Common myeloid progenitor, CD34-positive (primary cell): ENCODE measurements at regions not wholly inside any gene's neighbourhood (a gene's known extent, or its start where the extent isn't known, plus 50 kb on each side); places are given as distances from the start of the nearest gene placed in this dataset.
"Not testable (repeated sequence)": the region's sequence is repeated elsewhere in the genome, so short reads cannot be mapped to it uniquely, and the experiment has no call there.

ENCODE experiments used
- CTCF ChIA-PET: fragments of 350-600 bp; sonication (Branson Sonifier 250); formaldehyde crosslinking; loops from one replicate; lab custom pipeline; 2021; ENCODE audit warnings: antibody characterized with exemption; lab: Charles Lee
- POLR2A ChIA-PET: fragments of 350-600 bp; sonication (Branson Sonifier 250); formaldehyde crosslinking; loops from one replicate; lab custom pipeline; 2021; ENCODE audit warnings: antibody characterized with exemption; lab: Charles Lee
- DNase-seq, 3 donors: peaks; one replicate each; pipeline versions ENCODE4 v3.0.0 to v3.0.0-alpha.2; 2013
- H3K27ac ChIP-seq, 2 experiments: 1 replicate in 1 of 2; 2 replicates in 1 of 2; pipeline ENCODE4 v1.7.0; 2013; ENCODE audit warnings: inconsistent platforms in 2 of 2, low read length in 2 of 2, mild to moderate bottlenecking in 2 of 2, low read depth in 1 of 2, moderate library complexity in 1 of 2; ENCODE audit not compliant: severe bottlenecking in 2 of 2, insufficient read depth in 1 of 2, poor library complexity in 1 of 2
- H3K27me3 ChIP-seq, 5 experiments: replicated peaks in 2 of 5; 1 replicate in 3 of 5; 2 replicates in 2 of 5; pipeline versions ENCODE4 v1.6.1 to v1.7.0; 2013; ENCODE audit warnings: low read length in 4 of 5, mild to moderate bottlenecking in 2 of 5, moderate library complexity in 2 of 5, inconsistent platforms in 1 of 5; ENCODE audit not compliant: insufficient read depth in 5 of 5, control insufficient read depth in 4 of 5
- H3K36me3 ChIP-seq, 4 experiments: 1 replicate in 2 of 4; 2 replicates in 2 of 4; pipeline versions ENCODE4 v1.6.1 to v1.7.0; 2013; ENCODE audit warnings: low read length in 3 of 4, control low read depth in 1 of 4, mild to moderate bottlenecking in 1 of 4; ENCODE audit not compliant: control insufficient read depth in 4 of 4, insufficient read depth in 4 of 4
- H3K4me1 ChIP-seq, 4 experiments: 1 replicate in 3 of 4; 2 replicates in 1 of 4; pipeline versions ENCODE4 v1.6.1 to v1.7.1; 2013; ENCODE audit warnings: low read length in 3 of 4, mild to moderate bottlenecking in 3 of 4, control low read depth in 1 of 4, inconsistent platforms in 1 of 4, moderate library complexity in 1 of 4; ENCODE audit not compliant: control insufficient read depth in 4 of 4, insufficient read depth in 4 of 4; ENCODE audit errors: control extremely low read depth in 1 of 4
- H3K4me3 ChIP-seq, 7 experiments: 1 replicate in 4 of 7; 2 replicates in 3 of 7; pipeline versions ENCODE4 v1.5.1 to v1.7.0; 2013; ENCODE audit warnings: mild to moderate bottlenecking in 7 of 7, low read length in 6 of 7, moderate library complexity in 6 of 7, inconsistent platforms in 2 of 7, low read depth in 2 of 7, control low read depth in 1 of 7; ENCODE audit not compliant: insufficient read depth in 4 of 7, control insufficient read depth in 1 of 7; ENCODE audit errors: extremely low read depth in 1 of 7
- H3K9me3 ChIP-seq, 5 experiments: 1 replicate in 4 of 5; 2 replicates in 1 of 5; pipeline versions ENCODE4 v1.6.1 to v1.7.1; 2013; ENCODE audit warnings: low read length in 4 of 5, mild to moderate bottlenecking in 2 of 5, inconsistent platforms in 1 of 5, low read depth in 1 of 5, moderate library complexity in 1 of 5; ENCODE audit not compliant: control insufficient read depth in 4 of 5, insufficient read depth in 2 of 5; ENCODE audit errors: control extremely low read depth in 1 of 5
- WGBS: methylation state at CpG from one replicate; pipeline ENCODE4 v1.1.5; 2013; ENCODE audit not compliant: insufficient coverage; 5-methylcytosine and 5-hydroxymethylcytosine counted together

- peak in 1 of 3 donors; percentile 6 for DNase-seq
- H3K27me3 ChIP-seq, H3K36me3 ChIP-seq, POLR2A ChIA-PET, H3K9me3 ChIP-seq, CTCF ChIA-PET, H3K4me1 ChIP-seq, H3K4me3 ChIP-seq, H3K27ac ChIP-seq: not testable (repeated sequence)
- WGBS, result no CpG with 5 or more reads among the region's 10 CpGs
These were observed 111.6 kb downstream of the PPIAL4A start for GRCh38 chr1:121001090-121001726.

DNA sequence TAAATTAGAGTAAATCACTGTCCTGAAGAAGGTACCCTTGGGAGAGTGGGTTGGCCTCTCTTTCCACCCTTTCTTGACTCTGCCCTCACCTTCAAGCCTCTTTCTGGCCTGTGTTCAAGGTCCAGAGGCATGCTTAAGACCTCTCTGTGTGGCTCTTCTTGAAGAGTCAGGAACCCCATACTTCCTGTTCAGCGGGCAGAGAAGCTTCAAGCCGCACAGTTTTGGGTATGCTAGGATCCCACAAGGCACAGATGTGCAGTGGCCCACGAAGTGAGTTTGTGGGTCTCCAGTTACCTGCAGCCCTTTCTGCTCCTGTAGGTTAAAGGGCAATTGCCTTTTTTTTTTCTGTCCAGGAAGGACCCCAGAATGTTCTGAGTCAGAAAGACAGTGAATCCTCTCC is 113.7 kb downstream of the PPIAL4A start:
- H3K36me3 ChIP-seq, H3K27me3 ChIP-seq, H3K27ac ChIP-seq, H3K4me1 ChIP-seq, CTCF ChIA-PET, H3K9me3 ChIP-seq, DNase-seq, H3K4me3 ChIP-seq, POLR2A ChIA-PET: not testable (repeated sequence)
- no CpG with 5 or more reads among the region's 3 CpGs for WGBS

- H3K4me3 ChIP-seq, H3K9me3 ChIP-seq, DNase-seq, H3K27ac ChIP-seq, CTCF ChIA-PET, H3K4me1 ChIP-seq, POLR2A ChIA-PET, H3K36me3 ChIP-seq: not testable (repeated sequence)
- WGBS, result 90% methylated on average over 11 of the region's 21 CpGs
- peaks cover 0 to 10% (median 0%) of the 10 kb centered on the region in 5 experiments for H3K27me3 ChIP-seq
These were observed 117.3 kb downstream of the PPIAL4A start for GRCh38 chr1:121006826-121007225.

- H3K4me1 ChIP-seq, H3K9me3 ChIP-seq, POLR2A ChIA-PET, H3K27ac ChIP-seq, CTCF ChIA-PET, H3K36me3 ChIP-seq: not testable (repeated sequence)
- WGBS, result 33% methylated on average over 6 of the region's 10 CpGs
- H3K4me3 ChIP-seq, result peak overlapping the region in 3 of 7 experiments; percentile 23 to 55 (median 28)
- peak in 2 of 3 donors; percentile 30 to 52 for DNase-seq
- peaks cover 0 to 10% (median 0%) of the 10 kb centered on the region in 5 experiments for H3K27me3 ChIP-seq
These were observed 118.2 kb downstream of the PPIAL4A start for GRCh38 chr1:121007755-121008154.

DNA sequence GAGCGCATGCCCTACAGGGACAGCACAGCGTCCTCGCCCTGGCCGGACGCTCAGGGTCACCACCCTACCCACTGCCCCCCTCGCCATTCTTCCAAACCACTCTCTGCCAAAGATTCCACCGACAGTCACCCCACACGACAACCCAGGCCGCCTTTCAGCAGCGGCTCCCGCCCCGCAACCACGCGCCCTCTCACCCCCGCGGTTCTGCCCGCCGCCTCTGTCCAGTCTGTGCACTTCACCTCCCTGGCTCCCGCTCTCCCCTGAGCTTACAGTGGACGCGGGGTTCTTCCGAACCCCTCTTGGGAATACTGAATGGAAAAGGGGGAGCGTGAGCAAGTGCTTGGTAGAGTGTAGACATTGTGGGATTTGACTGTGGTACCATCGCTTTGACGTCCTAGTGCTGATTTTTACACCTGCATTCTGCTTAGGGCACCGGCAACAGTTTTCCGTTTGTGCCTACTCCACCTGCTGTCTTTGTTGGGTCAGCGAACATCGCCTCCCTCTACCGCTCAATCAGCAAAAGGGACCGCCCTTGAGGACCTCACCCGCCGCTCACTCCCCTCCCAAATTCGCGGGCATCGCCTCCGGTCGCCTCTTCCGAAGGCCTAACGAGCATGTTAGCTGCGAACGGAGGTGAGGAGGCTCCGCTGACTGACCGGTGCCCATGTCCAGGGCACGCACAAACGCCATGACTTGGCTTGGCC is 119.1 kb downstream of the PPIAL4A start:
- WGBS, result 15% methylated on average over 6 of the region's 46 CpGs
- POLR2A ChIA-PET, H3K27ac ChIP-seq, H3K4me1 ChIP-seq, H3K36me3 ChIP-seq, H3K9me3 ChIP-seq, CTCF ChIA-PET: not testable (repeated sequence)
- peak in 2 of 3 donors; percentile 3 to 16 for DNase-seq
- Histone ChIP-seq H3K27me3 (peaks cover 0 to 10% (median 0%) of the 10 kb centered on the region in 5 experiments), H3K4me3 (peak overlapping the region in 4 of 7 experiments; percentile 23 to 67 (median 53))

- WGBS, result 0% methylated on average over 2 of the region's 59 CpGs
- H3K27ac ChIP-seq, CTCF ChIA-PET, H3K9me3 ChIP-seq, H3K4me1 ChIP-seq, POLR2A ChIA-PET, H3K36me3 ChIP-seq: not testable (repeated sequence)
- Histone ChIP-seq H3K27me3 (peaks cover 0 to 10% (median 0%) of the 10 kb centered on the region in 5 experiments), H3K4me3 (peak overlapping the region in 5 of 7 experiments; percentile 23 to 67 (median 48))
- peak in 2 of 3 donors; percentile 16 to 20 for DNase-seq
These were observed 119.9 kb downstream of the PPIAL4A start for GRCh38 chr1:121009216-121010057.
